ENCODE measurements at regions not wholly inside any gene's neighbourhood (a gene's known extent, or its start where the extent isn't known, plus 50 kb on each side); places are given as distances from the start of the nearest gene placed in this dataset.

GRCh38 chr3:44070841-44071546, 170.7 kb upstream of the TOPAZ1 start:
- WGBS, 2 experiments: 96 to 99% methylated on average over 4 to 8 of the region's 8 CpGs
- no peak overlapping the region for H3K4me3 ChIP-seq (ENCODE audit: insufficient read depth, low read depth, low read length)

DNA sequence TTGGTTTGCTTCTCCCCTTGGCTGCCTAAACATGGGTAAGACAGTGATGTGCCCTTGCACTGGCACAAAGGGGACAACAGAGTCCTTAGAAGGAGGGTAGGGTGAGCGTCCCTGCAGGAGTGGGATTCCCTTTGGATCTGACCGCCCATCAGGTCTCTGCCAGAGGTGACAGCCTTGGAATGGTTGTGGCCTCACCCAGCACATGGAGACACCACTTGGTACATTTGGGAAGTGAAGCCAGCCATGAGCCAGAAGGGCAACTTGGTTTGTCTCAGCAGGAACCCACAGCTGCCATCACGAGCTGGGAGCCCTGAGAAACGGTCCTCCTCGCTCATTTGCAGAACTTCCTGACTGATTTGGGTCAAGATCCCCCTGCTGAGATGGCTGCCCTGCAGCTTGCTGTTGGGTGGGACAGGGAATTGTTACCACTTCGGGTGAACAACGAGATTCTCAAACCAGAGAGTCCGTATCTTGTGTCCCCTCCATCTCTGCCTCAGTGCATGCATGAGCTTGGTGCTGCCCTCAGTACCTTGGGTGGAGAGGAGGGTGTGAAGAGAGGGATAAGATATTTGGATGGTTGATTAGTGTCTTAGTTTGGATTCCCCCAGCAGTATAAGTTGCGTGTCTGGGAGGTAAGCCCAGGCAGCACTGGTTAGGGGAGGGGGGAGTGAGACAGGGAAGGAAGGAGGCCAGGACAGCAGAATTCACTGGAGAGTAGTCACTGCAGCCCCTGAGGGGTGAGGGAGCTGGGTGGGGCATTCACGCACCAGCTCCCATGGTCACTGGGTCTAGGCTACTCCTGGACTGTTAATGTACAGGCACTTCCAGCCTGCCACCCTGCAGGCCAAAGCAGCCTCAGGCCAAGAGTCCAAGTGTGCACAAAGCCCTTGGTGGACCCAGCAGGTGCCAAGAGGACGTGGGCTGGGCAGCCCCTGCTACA, 168.8 kb upstream of the TOPAZ1 start:
- 90 to 91% methylated on average over 11 of the region's 11 CpGs for WGBS, 2 experiments
- no peaks in the 10 kb centered on the region for H3K9me3 ChIP-seq (ENCODE audit: control insufficient read depth, low read length)

More at GRCh38 chr3:44070841-44071546, 170.7 kb upstream of the TOPAZ1 start:
- no peak overlapping the region for H3K27ac ChIP-seq (ENCODE audit: insufficient read depth, low read depth, low read length, poor library complexity, severe bottlenecking)
- H3K9me3 ChIP-seq (ENCODE audit: control insufficient read depth, low read length): no peaks in the 10 kb centered on the region
- H3K36me3 ChIP-seq (ENCODE audit: control insufficient read depth, insufficient read depth, low read length): no peaks in the 10 kb centered on the region
- no peaks in the 10 kb centered on the region for H3K27me3 ChIP-seq (ENCODE audit: control insufficient read depth, insufficient read depth, low read length, poor library complexity, severe bottlenecking)
- H3K4me1 ChIP-seq (ENCODE audit: control insufficient read depth, insufficient read depth, low read length): no peaks in the 10 kb centered on the region

GRCh38 chr3:44074181-44074580, 167.5 kb upstream of the TOPAZ1 start:
- H3K9me3 ChIP-seq (ENCODE audit: control insufficient read depth, low read length): no peaks in the 10 kb centered on the region
- 61 to 63% methylated on average over 3 of the region's 3 CpGs for WGBS, 2 experiments

More for the DNA sequence above, 168.8 kb upstream of the TOPAZ1 start:
- no peaks in the 10 kb centered on the region for H3K36me3 ChIP-seq (ENCODE audit: control insufficient read depth, insufficient read depth, low read length)
- peaks cover 5% of the 10 kb centered on the region for H3K4me1 ChIP-seq (ENCODE audit: control insufficient read depth, insufficient read depth, low read length)
- H3K27ac ChIP-seq (ENCODE audit: insufficient read depth, low read depth, low read length, poor library complexity, severe bottlenecking): no peak overlapping the region
- H3K27me3 ChIP-seq (ENCODE audit: control insufficient read depth, insufficient read depth, low read length, poor library complexity, severe bottlenecking): no peaks in the 10 kb centered on the region
- no peak overlapping the region for H3K4me3 ChIP-seq (ENCODE audit: insufficient read depth, low read depth, low read length)

GRCh38 chr3:44076221-44076829, 165.4 kb upstream of the TOPAZ1 start:
- WGBS, 2 experiments: 47 to 56% methylated on average over 7 of the region's 7 CpGs
- no peaks in the 10 kb centered on the region for H3K36me3 ChIP-seq (ENCODE audit: control insufficient read depth, insufficient read depth, low read length)
- H3K9me3 ChIP-seq (ENCODE audit: control insufficient read depth, low read length): no peaks in the 10 kb centered on the region
- no peak overlapping the region for H3K27ac ChIP-seq (ENCODE audit: insufficient read depth, low read depth, low read length, poor library complexity, severe bottlenecking)
- no peaks in the 10 kb centered on the region for H3K27me3 ChIP-seq (ENCODE audit: control insufficient read depth, insufficient read depth, low read length, poor library complexity, severe bottlenecking)
- peaks cover 11% of the 10 kb centered on the region for H3K4me1 ChIP-seq (ENCODE audit: control insufficient read depth, insufficient read depth, low read length)
- no peak overlapping the region for H3K4me3 ChIP-seq (ENCODE audit: insufficient read depth, low read depth, low read length)

More at GRCh38 chr3:44074181-44074580, 167.5 kb upstream of the TOPAZ1 start:
- H3K27ac ChIP-seq (ENCODE audit: insufficient read depth, low read depth, low read length, poor library complexity, severe bottlenecking): no peak overlapping the region
- no peak overlapping the region for H3K4me3 ChIP-seq (ENCODE audit: insufficient read depth, low read depth, low read length)
- no peaks in the 10 kb centered on the region for H3K27me3 ChIP-seq (ENCODE audit: control insufficient read depth, insufficient read depth, low read length, poor library complexity, severe bottlenecking)
- H3K4me1 ChIP-seq (ENCODE audit: control insufficient read depth, insufficient read depth, low read length): peaks cover 9% of the 10 kb centered on the region
- no peaks in the 10 kb centered on the region for H3K36me3 ChIP-seq (ENCODE audit: control insufficient read depth, insufficient read depth, low read length)

GRCh38 chr3:44077267-44077666, 164.4 kb upstream of the TOPAZ1 start:
- Histone ChIP-seq H3K36me3 (ENCODE audit: control insufficient read depth, insufficient read depth, low read length) (no peaks in the 10 kb centered on the region), H3K4me3 (ENCODE audit: insufficient read depth, low read depth, low read length) (no peak overlapping the region), H3K27me3 (ENCODE audit: control insufficient read depth, insufficient read depth, low read length, poor library complexity, severe bottlenecking) (no peaks in the 10 kb centered on the region), H3K27ac (ENCODE audit: insufficient read depth, low read depth, low read length, poor library complexity, severe bottlenecking) (no peak overlapping the region), H3K4me1 (ENCODE audit: control insufficient read depth, insufficient read depth, low read length) (peaks cover 11% of the 10 kb centered on the region), H3K9me3 (ENCODE audit: control insufficient read depth, low read length) (no peaks in the 10 kb centered on the region)
- WGBS, 2 experiments: 45 to 56% methylated on average over 5 of the region's 5 CpGs

- Histone ChIP-seq H3K4me1 (ENCODE audit: control insufficient read depth, insufficient read depth, low read length) (peaks cover 11% of the 10 kb centered on the region), H3K4me3 (ENCODE audit: insufficient read depth, low read depth, low read length) (no peak overlapping the region), H3K27me3 (ENCODE audit: control insufficient read depth, insufficient read depth, low read length, poor library complexity, severe bottlenecking) (no peaks in the 10 kb centered on the region), H3K27ac (ENCODE audit: insufficient read depth, low read depth, low read length, poor library complexity, severe bottlenecking) (no peak overlapping the region), H3K9me3 (ENCODE audit: control insufficient read depth, low read length) (no peaks in the 10 kb centered on the region), H3K36me3 (ENCODE audit: control insufficient read depth, insufficient read depth, low read length) (no peaks in the 10 kb centered on the region)
- 89 to 90% methylated on average over 7 of the region's 7 CpGs for WGBS, 2 experiments
Observed at GRCh38 chr3:44078863-44079262, 162.8 kb upstream of the TOPAZ1 start.

DNA sequence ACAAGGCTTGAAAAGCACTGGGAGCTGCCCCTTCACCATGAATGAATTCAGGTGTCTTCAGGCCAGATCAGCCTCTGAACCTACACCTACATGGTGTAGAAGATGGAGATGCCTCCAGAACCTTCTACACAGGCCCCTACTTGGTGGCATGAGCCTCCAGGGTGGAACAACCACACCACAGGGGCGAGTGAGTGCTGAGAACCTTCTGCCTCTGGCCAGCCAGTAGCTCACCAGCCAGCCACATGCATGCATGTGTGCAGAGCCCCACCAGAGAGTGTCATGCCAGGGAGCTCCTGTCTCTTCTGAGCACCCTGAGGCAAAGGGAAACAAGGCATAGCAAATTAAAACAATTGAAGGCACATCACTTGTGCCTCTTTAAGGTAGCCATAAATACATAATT, 161.8 kb upstream of the TOPAZ1 start:
- no peak overlapping the region for H3K4me3 ChIP-seq (ENCODE audit: insufficient read depth, low read depth, low read length)
- no peak overlapping the region for H3K27ac ChIP-seq (ENCODE audit: insufficient read depth, low read depth, low read length, poor library complexity, severe bottlenecking)
- no peaks in the 10 kb centered on the region for H3K27me3 ChIP-seq (ENCODE audit: control insufficient read depth, insufficient read depth, low read length, poor library complexity, severe bottlenecking)
- 88 to 97% methylated on average over 1 of the region's 1 CpG for WGBS, 2 experiments
- H3K4me1 ChIP-seq (ENCODE audit: control insufficient read depth, insufficient read depth, low read length): peaks cover 11% of the 10 kb centered on the region
- H3K9me3 ChIP-seq (ENCODE audit: control insufficient read depth, low read length): no peaks in the 10 kb centered on the region
- H3K36me3 ChIP-seq (ENCODE audit: control insufficient read depth, insufficient read depth, low read length): no peaks in the 10 kb centered on the region

- Histone ChIP-seq H3K27ac (ENCODE audit: insufficient read depth, low read depth, low read length, poor library complexity, severe bottlenecking) (no peak overlapping the region), H3K9me3 (ENCODE audit: control insufficient read depth, low read length) (no peaks in the 10 kb centered on the region), H3K4me1 (ENCODE audit: control insufficient read depth, insufficient read depth, low read length) (peaks cover 11% of the 10 kb centered on the region), H3K36me3 (ENCODE audit: control insufficient read depth, insufficient read depth, low read length) (no peaks in the 10 kb centered on the region), H3K4me3 (ENCODE audit: insufficient read depth, low read depth, low read length) (no peak overlapping the region), H3K27me3 (ENCODE audit: control insufficient read depth, insufficient read depth, low read length, poor library complexity, severe bottlenecking) (no peaks in the 10 kb centered on the region)
- 89 to 91% methylated on average over 11 of the region's 11 CpGs for WGBS, 2 experiments
Observed at GRCh38 chr3:44080474-44081072, 161.1 kb upstream of the TOPAZ1 start.

DNA sequence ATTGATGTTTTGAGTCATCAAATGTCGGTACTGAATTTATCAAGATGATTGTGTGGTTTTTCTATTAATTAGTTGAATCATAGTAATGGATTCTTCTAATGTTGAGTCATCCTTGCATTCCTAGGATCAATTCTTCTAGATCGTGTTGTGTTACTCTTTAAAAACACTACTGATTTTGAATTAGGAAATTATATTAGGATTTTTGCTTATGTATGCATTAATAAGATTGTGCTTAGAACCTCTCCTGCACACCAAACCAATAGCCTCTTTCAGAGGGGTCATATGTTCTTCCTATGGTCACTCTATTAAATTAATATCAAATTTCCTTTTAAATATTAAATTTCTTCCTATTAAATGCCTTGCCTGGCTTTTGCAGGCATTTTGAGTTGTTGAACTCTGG, 151.7 kb upstream of the TOPAZ1 start:
- Histone ChIP-seq H3K27me3 (ENCODE audit: control insufficient read depth, insufficient read depth, low read length, poor library complexity, severe bottlenecking) (no peaks in the 10 kb centered on the region), H3K4me3 (ENCODE audit: insufficient read depth, low read depth, low read length) (no peak overlapping the region), H3K9me3 (ENCODE audit: control insufficient read depth, low read length) (no peaks in the 10 kb centered on the region), H3K36me3 (ENCODE audit: control insufficient read depth, insufficient read depth, low read length) (no peaks in the 10 kb centered on the region), H3K27ac (ENCODE audit: insufficient read depth, low read depth, low read length, poor library complexity, severe bottlenecking) (no peak overlapping the region), H3K4me1 (ENCODE audit: control insufficient read depth, insufficient read depth, low read length) (no peaks in the 10 kb centered on the region)
- 89 to 90% methylated on average over 1 to 2 of the region's 2 CpGs for WGBS, 2 experiments
